NCI-H1930 (cell line): ENCODE measurements at regions not wholly inside any gene's neighbourhood (a gene's known extent, or its start where the extent isn't known, plus 50 kb on each side); places are given as distances from the start of the nearest gene placed in this dataset.

Source experiments
- DNase-seq, 2 experiments: peaks; one replicate each; lab custom pipeline; 2025; lab: John Stamatoyannopoulos, UW

- DNase-seq, result no peak
Measured at GRCh38 chr18:56083523-56084287, 495.7 kb upstream of the TCF4 start.

GRCh38 chr18:56083097-56083521, 495.1 kb upstream of the TCF4 start:
- DNase-seq, result no peak

GRCh38 chr18:56076723-56077122, 488.7 kb upstream of the TCF4 start:
- DNase-seq, result no peak

GRCh38 chr18:56068701-56069100, 480.7 kb upstream of the TCF4 start:
- DNase-seq, result no peak

- DNase-seq, result no peak
Measured at GRCh38 chr18:56067969-56068671, 480.1 kb upstream of the TCF4 start.

- DNase-seq, result no peak
Measured at GRCh38 chr18:56067214-56067894, 479.4 kb upstream of the TCF4 start.

GRCh38 chr18:56066524-56067213, 478.7 kb upstream of the TCF4 start:
- DNase-seq, result no peak

- no peak for DNase-seq
Measured at GRCh38 chr18:56065086-56065485, 477.1 kb upstream of the TCF4 start.

GRCh38 chr18:56062931-56063330, 474.9 kb upstream of the TCF4 start:
- DNase-seq, result no peak

- DNase-seq, result no peak
Measured at GRCh38 chr18:56060967-56061541, 473.1 kb upstream of the TCF4 start.

GRCh38 chr18:56052202-56052601, 464.2 kb upstream of the TCF4 start:
- DNase-seq, result no peak

- DNase-seq, result no peak
Measured at GRCh38 chr18:56044239-56044638, 456.2 kb upstream of the TCF4 start.

- no peak for DNase-seq
Measured at GRCh38 chr18:56043641-56044061, 455.7 kb upstream of the TCF4 start.

- no peak for DNase-seq
Measured at GRCh38 chr18:56042915-56043536, 455.0 kb upstream of the TCF4 start.

- DNase-seq, result no peak
Measured at GRCh38 chr18:56038171-56039030, 450.4 kb upstream of the TCF4 start.

GRCh38 chr18:56036741-56037140, 448.7 kb upstream of the TCF4 start:
- no peak for DNase-seq

GRCh38 chr18:56035546-56035945, 447.6 kb upstream of the TCF4 start:
- DNase-seq, result no peak

GRCh38 chr18:56034949-56035348, 447.0 kb upstream of the TCF4 start:
- no peak for DNase-seq

- no peak for DNase-seq
Measured at GRCh38 chr18:56030060-56030459, 442.1 kb upstream of the TCF4 start.

GRCh38 chr18:56028514-56028913, 440.5 kb upstream of the TCF4 start:
- no peak for DNase-seq

GRCh38 chr18:56026509-56026908, 438.5 kb upstream of the TCF4 start:
- DNase-seq, result no peak
